Astrocyte (in vitro differentiated cells and primary cell): ENCODE measurements at regions not wholly inside any gene's neighbourhood (a gene's known extent, or its start where the extent isn't known, plus 50 kb on each side); places are given as distances from the start of the nearest gene placed in this dataset.
A peak's percentile ranks its signal among the peaks of the same experiment; 100 is the strongest.

Experiments used
- DNase-seq: peaks from one replicate; pipeline ENCODE4 v3.0.0-alpha.2; 2010; ENCODE audit warnings: low read depth
- FAIRE-seq: peaks from 2 replicates; lab custom pipeline; 2011; peaks lifted over from hg19 to GRCh38; lab: Jason Lieb, UNC
- H2AFZ ChIP-seq: 2 replicates; pipeline ENCODE4 v1.6.0; 2012; ENCODE audit warnings: low read depth, low read length, inconsistent platforms
- H3K27ac ChIP-seq: 2 replicates; pipeline ENCODE4 v1.5.1; 2011; ENCODE audit warnings: low read depth, low read length, inconsistent platforms
- H3K27me3 ChIP-seq: 2 replicates; pipeline ENCODE4 v1.6.0; 2011; ENCODE audit warnings: low read length, inconsistent platforms; ENCODE audit not compliant: insufficient read depth
- H3K36me3 ChIP-seq: 2 replicates; pipeline ENCODE4 v1.5.1; 2011; ENCODE audit warnings: low read length, inconsistent platforms; ENCODE audit not compliant: insufficient read depth
- H3K4me1 ChIP-seq: 2 replicates; pipeline ENCODE4 v1.5.1; 2011; ENCODE audit warnings: low read length, inconsistent platforms; ENCODE audit not compliant: insufficient read depth
- H3K4me2 ChIP-seq: 2 replicates; pipeline ENCODE4 v1.6.0; 2012; ENCODE audit warnings: low read length, inconsistent platforms
- H3K4me3 ChIP-seq: 2 replicates; pipeline ENCODE4 v1.5.1; 2011; ENCODE audit warnings: low read depth, mild to moderate bottlenecking, low read length, inconsistent platforms; ENCODE audit not compliant: insufficient read depth
- H3K79me2 ChIP-seq: 2 replicates; pipeline ENCODE4 v1.6.0; 2012; ENCODE audit warnings: mild to moderate bottlenecking, low read length, inconsistent platforms; ENCODE audit not compliant: insufficient read depth
- H3K9ac ChIP-seq: 2 replicates; pipeline ENCODE4 v1.6.0; 2012; ENCODE audit warnings: mild to moderate bottlenecking, low read length, inconsistent platforms
- H3K9me3 ChIP-seq: 2 replicates; pipeline ENCODE4 v1.5.1; 2012; ENCODE audit warnings: low read depth, mild to moderate bottlenecking, low read length, inconsistent platforms; ENCODE audit not compliant: insufficient read depth
- H4K20me1 ChIP-seq: 2 replicates; pipeline ENCODE4 v1.6.0; 2012; ENCODE audit warnings: low read length, inconsistent platforms; ENCODE audit not compliant: insufficient read depth
- H3K27ac Mint-ChIP-seq: one replicate; pipeline ENCODE4 v1.8.0; 2021; ENCODE audit warnings: mild to moderate bottlenecking, mixed read lengths; ENCODE audit not compliant: unreplicated experiment
- H3K27me3 Mint-ChIP-seq: one replicate; pipeline ENCODE4 v1.8.0; 2021; ENCODE audit warnings: low read depth, mixed read lengths; ENCODE audit not compliant: unreplicated experiment
- H3K36me3 Mint-ChIP-seq: one replicate; pipeline ENCODE4 v1.8.0; 2021; ENCODE audit warnings: low read depth, mixed read lengths; ENCODE audit not compliant: unreplicated experiment
- H3K4me1 Mint-ChIP-seq: one replicate; pipeline ENCODE4 v1.8.0; 2021; ENCODE audit warnings: low read depth, mixed read lengths; ENCODE audit not compliant: unreplicated experiment
- H3K4me3 Mint-ChIP-seq: one replicate; pipeline ENCODE4 v1.8.0; 2021; ENCODE audit warnings: mild to moderate bottlenecking, moderate library complexity, mixed read lengths; ENCODE audit not compliant: unreplicated experiment
- H3K9me3 Mint-ChIP-seq: one replicate; pipeline ENCODE4 v1.8.0; 2021; ENCODE audit warnings: mild to moderate bottlenecking, mixed read lengths; ENCODE audit not compliant: unreplicated experiment
- CTCF ChIP-seq: IDR thresholded peaks from 2 replicates; pipeline ENCODE4 v1.5.1; 2011; ENCODE audit warnings: low read depth, mild to moderate bottlenecking, inconsistent platforms, low read length, moderate library complexity; ENCODE audit not compliant: insufficient read depth
- EZH2 ChIP-seq: IDR thresholded peaks from 2 replicates; pipeline ENCODE4 v1.6.1; 2012; ENCODE audit warnings: mild to moderate bottlenecking, low read length, inconsistent platforms; ENCODE audit not compliant: insufficient read depth

- TF ChIP-seq EZH2 (no peak), CTCF (no peak)
- H3K36me3 ChIP-seq: no peaks in the 10 kb centered on the region
- H4K20me1 ChIP-seq: no peaks in the 10 kb centered on the region
- no peaks in the 10 kb centered on the region for H3K36me3 Mint-ChIP-seq
- H3K9ac ChIP-seq: no peak overlapping the region
- no peaks in the 10 kb centered on the region for H3K27me3 Mint-ChIP-seq
- H3K4me3 ChIP-seq: no peak overlapping the region
- H3K27ac Mint-ChIP-seq: no peak overlapping the region
- H3K27me3 ChIP-seq: no peaks in the 10 kb centered on the region
- H3K79me2 ChIP-seq: no peaks in the 10 kb centered on the region
- H2AFZ ChIP-seq: peak overlapping the region; percentile 68
- H3K4me1 ChIP-seq: peaks cover 5% of the 10 kb centered on the region
- H3K4me3 Mint-ChIP-seq: no peak overlapping the region
- peak overlapping the region; percentile 45 for H3K4me2 ChIP-seq
- peaks cover 7% of the 10 kb centered on the region for H3K4me1 Mint-ChIP-seq
- no peaks in the 10 kb centered on the region for H3K9me3 ChIP-seq
- no peaks in the 10 kb centered on the region for H3K9me3 Mint-ChIP-seq
- H3K27ac ChIP-seq: no peak overlapping the region
- no peak for FAIRE-seq
- DNase-seq: peak; percentile 4
Observed at GRCh38 chr13:71967990-71968389, 101.0 kb upstream of the DACH1 start.

DNA sequence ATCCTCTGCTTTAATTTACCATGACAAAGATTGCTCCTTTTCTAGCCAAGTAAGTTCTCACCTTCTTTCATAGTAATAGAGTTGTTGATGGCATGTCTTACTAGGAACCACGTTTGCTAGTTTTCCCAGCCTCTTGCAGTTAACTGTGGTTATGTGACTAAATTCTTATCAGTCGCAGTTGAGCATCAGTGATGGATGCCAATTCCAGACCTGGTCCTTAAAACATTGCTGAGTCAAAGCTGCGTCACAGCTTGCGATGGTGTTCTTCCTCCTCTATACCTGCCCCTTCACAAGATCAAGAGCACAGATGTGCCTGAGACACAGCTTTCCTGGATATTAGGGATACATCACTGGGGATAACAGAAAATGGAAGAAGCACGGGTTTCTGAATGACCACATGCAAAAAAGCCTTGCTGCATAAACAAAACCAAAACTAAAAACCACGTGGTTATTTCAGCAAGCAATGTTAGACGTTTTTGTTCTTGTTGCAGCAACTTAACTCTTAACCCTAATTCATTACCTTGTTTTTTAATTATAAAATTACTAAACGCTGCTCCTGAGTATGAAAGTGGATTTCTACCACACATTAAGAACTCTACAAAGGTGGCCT, 97.6 kb upstream of the DACH1 start:
- no peaks in the 10 kb centered on the region for H3K27me3 Mint-ChIP-seq

DNA sequence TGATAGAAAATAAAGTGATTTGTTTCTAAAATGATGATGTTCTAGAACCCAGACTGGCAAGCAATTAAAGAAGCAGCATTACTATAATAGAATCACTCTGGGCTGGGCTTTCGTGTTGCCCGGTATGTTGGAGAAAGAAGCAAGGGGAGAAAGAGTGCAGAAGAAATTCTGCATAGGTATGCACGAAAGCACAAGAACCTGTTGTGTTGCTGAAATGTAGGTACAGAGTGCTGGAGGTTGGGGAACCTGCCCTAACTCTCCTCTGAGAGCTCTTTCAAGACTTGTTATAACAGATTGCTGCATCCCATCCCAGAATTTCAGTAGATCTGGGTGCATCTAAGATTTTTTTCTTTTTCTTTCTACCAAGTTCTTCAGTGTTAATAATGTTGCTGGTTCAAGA, 95.7 kb upstream of the DACH1 start:
- DNase-seq (no peak), FAIRE-seq (no peak)
- H4K20me1 ChIP-seq: no peaks in the 10 kb centered on the region
- Mint-ChIP-seq H3K9me3 (no peaks in the 10 kb centered on the region), H3K4me3 (no peak overlapping the region), H3K36me3 (no peaks in the 10 kb centered on the region), H3K27me3 (no peaks in the 10 kb centered on the region), H3K27ac (no peak overlapping the region), H3K4me1 (peaks cover 1% of the 10 kb centered on the region)
- no peak overlapping the region for H3K27ac ChIP-seq
- H3K79me2 ChIP-seq: no peaks in the 10 kb centered on the region
- no peak overlapping the region for H3K4me2 ChIP-seq
- H3K4me3 ChIP-seq: no peak overlapping the region
- H3K9me3 ChIP-seq: no peaks in the 10 kb centered on the region
- peaks cover 1% of the 10 kb centered on the region for H3K4me1 ChIP-seq
- H3K36me3 ChIP-seq: no peaks in the 10 kb centered on the region
- no peak overlapping the region for H2AFZ ChIP-seq
- H3K9ac ChIP-seq: no peak overlapping the region
- TF ChIP-seq EZH2 (no peak), CTCF (no peak)
- H3K27me3 ChIP-seq: no peaks in the 10 kb centered on the region

More for the DNA sequence above, 97.6 kb upstream of the DACH1 start:
- no peaks in the 10 kb centered on the region for H3K27me3 ChIP-seq
- Mint-ChIP-seq H3K36me3 (no peaks in the 10 kb centered on the region), H3K9me3 (no peaks in the 10 kb centered on the region), H3K4me1 (peaks cover 7% of the 10 kb centered on the region), H3K27ac (no peak overlapping the region), H3K4me3 (no peak overlapping the region)
- no peak overlapping the region for H3K4me3 ChIP-seq
- no peaks in the 10 kb centered on the region for H3K36me3 ChIP-seq
- H2AFZ ChIP-seq: no peak overlapping the region
- H4K20me1 ChIP-seq: no peaks in the 10 kb centered on the region
- H3K9ac ChIP-seq: no peak overlapping the region
- peaks cover 5% of the 10 kb centered on the region for H3K4me1 ChIP-seq
- no peak for FAIRE-seq
- H3K79me2 ChIP-seq: no peaks in the 10 kb centered on the region
- no peak for TF ChIP-seq EZH2
- no peaks in the 10 kb centered on the region for H3K9me3 ChIP-seq
- DNase-seq: peak; percentile 49
- no peak overlapping the region for H3K4me2 ChIP-seq
- no peak overlapping the region for H3K27ac ChIP-seq
